ENCODE measurements at regions not wholly inside any gene's neighbourhood (a gene's known extent, or its start where the extent isn't known, plus 50 kb on each side); places are given as distances from the start of the nearest gene placed in this dataset.

DNA sequence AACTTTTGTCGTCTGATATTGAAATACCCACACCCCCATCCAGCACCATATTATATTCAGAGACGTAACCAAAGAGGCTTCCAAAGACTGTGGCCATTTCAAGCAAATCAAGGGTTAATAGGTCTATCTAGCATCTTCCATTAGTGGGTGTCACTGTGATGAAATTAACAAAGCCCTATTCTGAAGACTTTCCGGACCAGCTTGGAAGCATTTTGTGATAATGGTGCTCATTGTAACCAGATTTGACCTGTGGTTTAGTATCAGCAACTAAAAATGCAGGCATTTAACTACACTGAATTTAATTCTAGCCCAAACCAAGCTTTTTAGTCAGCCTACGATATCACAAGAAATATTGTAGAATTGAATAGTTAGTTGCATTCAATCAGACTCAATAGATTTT is 309.7 kb upstream of the TENM3 start:
- Histone ChIP-seq H4K20me1 (ENCODE audit: insufficient read depth, low read length) (no peaks in the 10 kb centered on the region), H4K8ac (ENCODE audit: low read depth in 2 of 2, low read length in 2 of 2) (no peak overlapping the region), H2AK9ac (replicated peaks; ENCODE audit: low read depth, low read length, poor library complexity) (no peak overlapping the region), H3K27ac (ENCODE audit: insufficient read depth, low read length) (no peak overlapping the region), H3K18ac (ENCODE audit: low read depth, low read length) (no peak overlapping the region), H4K5ac (ENCODE audit: low read depth, low read length) (no peak overlapping the region), H2BK120ac (ENCODE audit: low read depth, low read length) (no peak overlapping the region), H3K56ac (ENCODE audit: extremely low read depth, insufficient read depth, low read length) (no peak overlapping the region), H2BK5ac (ENCODE audit: low read depth, low read length, poor library complexity, severe bottlenecking) (no peak overlapping the region), H3K4ac (ENCODE audit: low read depth, low read length) (no peak overlapping the region), H3K4me2 (ENCODE audit: low read depth, low read length) (no peak overlapping the region), H2AK5ac (ENCODE audit: low read depth, low read length) (no peak overlapping the region), H3K9ac (ENCODE audit: low read depth, low read length) (no peak overlapping the region), H3K9me1 (ENCODE audit: insufficient read depth, low read length) (no peaks in the 10 kb centered on the region), H2BK15ac (ENCODE audit: low read depth, low read length) (no peak overlapping the region), H2BK20ac (ENCODE audit: low read depth, low read length) (no peak overlapping the region), H3K4me3 (ENCODE audit: insufficient read depth, low read depth, low read length) (no peak overlapping the region), H3K27me3 (ENCODE audit: control insufficient read depth, insufficient read depth, low read length) (no peaks in the 10 kb centered on the region), H3K14ac (replicated peaks; ENCODE audit: low read depth, low read length) (no peak overlapping the region), H3K79me1 (ENCODE audit: low read depth in 1 of 2, low read length in 2 of 2) (no peaks in the 10 kb centered on the region), H2AFZ (replicated peaks; ENCODE audit: low read length, poor library complexity) (no peak overlapping the region), H3K23ac (ENCODE audit: low read depth, low read length) (no peak overlapping the region), H4K91ac (ENCODE audit: insufficient read depth, low read depth, low read length) (no peak overlapping the region), H3K9me3 (ENCODE audit: control insufficient read depth, insufficient read depth, low read length) (no peaks in the 10 kb centered on the region), H3K36me3 (ENCODE audit: control insufficient read depth, insufficient read depth, low read length) (no peaks in the 10 kb centered on the region), H3K4me1 (ENCODE audit: control insufficient read depth, insufficient read depth, low read length) (no peaks in the 10 kb centered on the region)
- ChIA-PET CTCF (no interaction called here), POLR2A (ENCODE audit: unreplicated experiment) (no interaction called here)
- BruUV-seq (replicated peaks), result no TSS peak
- ATAC-seq (ENCODE audit: low read depth) (no peak), DNase-seq (no peak)
- intact Hi-C loops (cut with micrococcal nuclease), result no loop called here
- dilution Hi-C loops (cut with HindIII; ENCODE audit: low sequenced_read_pairs, unreplicated experiment), result no loop called here
- in situ Hi-C loops (cut with MboI; ENCODE audit: low sequenced_read_pairs), result no loop called here
- no peak for TF ChIP-seq SMC3 (IDR thresholded peaks at IDR 0.05; ENCODE audit: low read depth, low read length)
- no peak for TF ChIP-seq RAD21 (IDR thresholded peaks at IDR 0.05; ENCODE audit: low read length)
- WGBS, 2 experiments (ENCODE audit: extremely low coverage in 2 of 2, insufficient read length in 1 of 2), result no CpG with 5 or more reads among the region's 4 CpGs

All from IMR-90 (cell line).